HepG2 (cell line): ENCODE measurements at regions not wholly inside any gene's neighbourhood (a gene's known extent, or its start where the extent isn't known, plus 50 kb on each side); places are given as distances from the start of the nearest gene placed in this dataset.

Experiments used
- ATAC-seq: fragments of 200-7000 bp; cut with Tn5 transposase; 3 replicates; pipeline ENCODE4 v1.9.1; 2020; ENCODE audit warnings: mild to moderate bottlenecking, moderate library complexity
- BruUV-seq: library from RNA; stranded (reverse); fragments of 400-500 nt; replicated peaks from 2 replicates; lab custom pipeline; 2021; lab: Mats Ljungman, UMichigan
- CTCF ChIA-PET: fragments of 300-600 bp; formaldehyde crosslinking; extraction: SDS; loops from one replicate; lab custom pipeline; 2021; ENCODE audit warnings: low total read pairs, inconsistent platforms, low intra/inter-chr PET ratio; lab: Yijun Ruan, JAX
- POLR2A ChIA-PET: fragments of 350-600 bp; sonication (Branson Sonifier 250); formaldehyde crosslinking; loops from one replicate; lab custom pipeline; 2020; ENCODE audit warnings: antibody characterized with exemption, inconsistent platforms; lab: Yijun Ruan, JAX
- DNase-seq: peaks from one replicate; pipeline ENCODE4 v3.0.0-alpha.2; 2015; ENCODE audit warnings: low spot score
- FAIRE-seq: peaks from 3 replicates; lab custom pipeline; 2011; peaks lifted over from hg19 to GRCh38; lab: Jason Lieb, UNC
- H2AFZ ChIP-seq: one replicate; pipeline ENCODE4 v1.6.1; 2011; ENCODE audit warnings: low read length, inconsistent platforms
- H3K27ac ChIP-seq: fragments of 300-600 bp; 3 replicates; pipeline ENCODE4 v1.8.0; 2011; ENCODE audit warnings: mixed run types, mild to moderate bottlenecking, mixed read lengths, low read length, inconsistent platforms; ENCODE audit not compliant: insufficient read depth; ENCODE audit errors: extremely low read length
- H3K27me3 ChIP-seq, 2 experiments: fragments of 200-600 bp in 1 of 2; 2 replicates in 1 of 2; 3 replicates in 1 of 2; pipeline versions ENCODE4 v1.6.0 to v1.8.0; 2011; ENCODE audit warnings: low read length in 2 of 2, mild to moderate bottlenecking in 2 of 2, moderate library complexity in 2 of 2, inconsistent platforms in 1 of 2; ENCODE audit not compliant: insufficient read depth in 2 of 2, control insufficient read depth in 1 of 2
- H3K36me3 ChIP-seq, 2 experiments: fragments of 200-600 bp in 1 of 2; replicated peaks in 1 of 2; 2 replicates in 1 of 2; 3 replicates in 1 of 2; pipeline versions ENCODE4 v1.5.1 to v1.8.0; 2011; ENCODE audit warnings: low read length in 2 of 2, inconsistent platforms in 1 of 2; ENCODE audit not compliant: insufficient read depth in 2 of 2, control insufficient read depth in 1 of 2
- H3K4me1 ChIP-seq: 2 replicates; pipeline ENCODE4 v1.5.1; 2012; ENCODE audit warnings: low read length, inconsistent platforms; ENCODE audit not compliant: insufficient read depth
- H3K4me2 ChIP-seq: 2 replicates; pipeline ENCODE4 v1.6.0; 2011; ENCODE audit warnings: low read depth, low read length, inconsistent platforms
- H3K4me3 ChIP-seq, 3 experiments: fragments of 200-600 bp in 1 of 3; sonication (generic), shearing (Covaris generic) in 1 of 3; replicated peaks in 1 of 3; 2 replicates each; pipeline ENCODE4 v1.5.1; 2011 to 2016; ENCODE audit warnings: low read length in 3 of 3, inconsistent platforms in 2 of 3, low read depth in 2 of 3, mild to moderate bottlenecking in 2 of 3, control low read depth in 1 of 3, mixed read lengths in 1 of 3; ENCODE audit not compliant: insufficient read depth in 1 of 3
- H3K79me2 ChIP-seq: one replicate; pipeline ENCODE4 v1.6.1; 2011; ENCODE audit warnings: low read length, inconsistent platforms; ENCODE audit not compliant: insufficient read depth
- H3K9ac ChIP-seq: 2 replicates; pipeline ENCODE4 v1.6.0; 2011; ENCODE audit warnings: mild to moderate bottlenecking, low read depth, low read length, inconsistent platforms; ENCODE audit not compliant: insufficient read depth
- H3K9me3 ChIP-seq: 2 replicates; pipeline ENCODE4 v1.5.1; 2012; ENCODE audit warnings: mild to moderate bottlenecking, low read length
- H4K20me1 ChIP-seq: 2 replicates; pipeline ENCODE4 v1.6.0; 2011; ENCODE audit warnings: inconsistent platforms, mild to moderate bottlenecking, low read length, moderate library complexity; ENCODE audit not compliant: insufficient read depth
- AFF4 ChIP-seq: sonication (generic); formaldehyde crosslinking; IDR thresholded peaks from 2 replicates; pipeline ENCODE4 v1.4.0; 2020; ENCODE audit warnings: missing genetic modification reagents
- CEBPZ ChIP-seq: IDR thresholded peaks from 2 replicates; pipeline ENCODE4 v1.6.1; 2012; ENCODE audit warnings: low read length, improper control_type of control experiment
- GRHL1 ChIP-seq: sonication (generic); formaldehyde crosslinking; conservative IDR thresholded peaks from 2 replicates; pipeline ENCODE4 v1.8.0; 2022; ENCODE audit warnings: missing genetic modification reagents
- PHB2 ChIP-seq: fragments of 450-650 bp; IDR thresholded peaks from 2 replicates; pipeline ENCODE4 v1.6.1; 2018; ENCODE audit not compliant: partially characterized antibody
- PHF20 ChIP-seq: sonication (generic); formaldehyde crosslinking; IDR thresholded peaks from 2 replicates; pipeline ENCODE4 v1.5.0; 2020; ENCODE audit warnings: mild to moderate bottlenecking, missing genetic modification reagents
- TAF1 ChIP-seq: sonication (generic); formaldehyde crosslinking; IDR thresholded peaks from 2 replicates; pipeline ENCODE4 v1.4.0; 2020; ENCODE audit warnings: missing genetic modification reagents
- ZNF329 ChIP-seq: sonication (generic); formaldehyde crosslinking; IDR thresholded peaks from 2 replicates; pipeline ENCODE4 v1.9.0; 2021; ENCODE audit warnings: low read depth, mild to moderate bottlenecking, missing genetic modification reagents
- WGBS: methylation state at CpG from one replicate; pipeline ENCODE4 v1.1.6; 2017; ENCODE audit warnings: low lambda C conversion rate; 5-methylcytosine and 5-hydroxymethylcytosine counted together
- in situ Hi-C: cut with HindIII; loops from 2 replicates; pipeline ENCODE4 v1.10.0; 2017; ENCODE audit warnings: low pct_unique_long_range_greater_than_20kb; ENCODE audit not compliant: extremely low pct_ligation_motif_present
- intact Hi-C: fragments of 100-400 bp; cut with micrococcal nuclease; formaldehyde crosslinking; loops from one replicate; pipeline ENCODE4 v1.10.0; 2022; ENCODE audit not compliant: unreplicated experiment

- WGBS = 29% methylated on average over 5 of the region's 5 CpGs
- ATAC-seq = no peak
- CTCF ChIA-PET = interaction anchor here (0.6 kb wide), 1 partner anchor 27 kb away, joined by 3 read pairs; no protein-coding TSS in a partner anchor
- TF ChIP-seq TAF1 (CRISPR knock-in tag) (no peak), AFF4 (CRISPR knock-in tag) (no peak), ZNF329 (CRISPR knock-in tag) (no peak), CEBPZ (no peak), PHF20 (no peak), PHB2 (no peak), GRHL1 (no peak)
These were observed 57.4 kb upstream of the NEBL start for GRCh38 chr10:20954519-20954918.

More at GRCh38 chr10:20954519-20954918, 57.4 kb upstream of the NEBL start:
- no peaks in the 10 kb centered on the region for H3K9me3 ChIP-seq
- intact Hi-C loops (no loop called here), in situ Hi-C loops (no loop called here)
- no peak overlapping the region for H3K9ac ChIP-seq
- H2AFZ ChIP-seq = no peak overlapping the region
- no peaks in the 10 kb centered on the region for H4K20me1 ChIP-seq
- no peaks in the 10 kb centered on the region for H3K36me3 ChIP-seq
- H3K27ac ChIP-seq = no peak overlapping the region
- peaks cover 0 to 13% of the 10 kb centered on the region in 2 experiments; a peak in 1 of 5 replicates for H3K27me3 ChIP-seq
- POLR2A ChIA-PET = no interaction called here
- H3K4me1 ChIP-seq = no peaks in the 10 kb centered on the region
- BruUV-seq = no TSS peak
- FAIRE-seq = no peak
- no peak overlapping the region for H3K4me3 ChIP-seq
- H3K4me2 ChIP-seq = no peak overlapping the region
- no peak for DNase-seq
- no peaks in the 10 kb centered on the region for H3K79me2 ChIP-seq
